ENCODE measurements at regions not wholly inside any gene's neighbourhood (a gene's known extent, or its start where the extent isn't known, plus 50 kb on each side); places are given as distances from the start of the nearest gene placed in this dataset.

GRCh38 chr7:7131273-7131672 is 51.1 kb upstream of the C1GALT1 start:
- no peak for TF ChIP-seq EZH2 (IDR thresholded peaks at IDR 0.05; ENCODE audit: insufficient read depth, poor library complexity, severe bottlenecking)
- no peak for TF ChIP-seq EZH2phosphoT487 (IDR thresholded peaks at IDR 0.05; ENCODE audit: insufficient read depth, low read depth)

All from GM23248 (cell line).